NCI-H128 (cell line): ENCODE measurements at regions not wholly inside any gene's neighbourhood (a gene's known extent, or its start where the extent isn't known, plus 50 kb on each side); places are given as distances from the start of the nearest gene placed in this dataset.
A peak's percentile ranks its signal among the peaks of the same experiment; 100 is the strongest.
"Not testable (repeated sequence)": the region's sequence is repeated elsewhere in the genome, so short reads cannot be mapped to it uniquely, and the experiment has no call there.

Experiments used
- DNase-seq: peaks from one replicate; lab custom pipeline; 2025; ENCODE audit not compliant: unreplicated experiment; lab: John Stamatoyannopoulos, UW

- DNase-seq = no peak
Observed at GRCh38 chr5:112533362-112533761, 114.3 kb upstream of the EPB41L4A start.

- DNase-seq = no peak
Observed at GRCh38 chr5:112534067-112534583, 115.0 kb upstream of the EPB41L4A start.

GRCh38 chr5:112534611-112535255 is 115.7 kb upstream of the EPB41L4A start:
- no peak for DNase-seq

- DNase-seq = no peak
Observed at GRCh38 chr5:112535356-112535755, 116.3 kb upstream of the EPB41L4A start.

- DNase-seq = not testable (repeated sequence)
Observed at GRCh38 chr5:112544558-112544957, 125.5 kb upstream of the EPB41L4A start.

GRCh38 chr5:112546946-112547592 is 128.0 kb upstream of the EPB41L4A start:
- DNase-seq = no peak

GRCh38 chr5:112548246-112548881 is 129.3 kb upstream of the EPB41L4A start:
- no peak for DNase-seq

- DNase-seq = no peak
Observed at GRCh38 chr5:112549127-112549526, 130.1 kb upstream of the EPB41L4A start.

GRCh38 chr5:112549605-112550166 is 130.6 kb upstream of the EPB41L4A start:
- DNase-seq = no peak

- DNase-seq = peak; percentile 8
Observed at GRCh38 chr5:112551419-112552032, 132.4 kb upstream of the EPB41L4A start.

- DNase-seq = no peak
Observed at GRCh38 chr5:112552216-112552615, 133.1 kb upstream of the EPB41L4A start.

- no peak for DNase-seq
Observed at GRCh38 chr5:112552791-112553190, 133.7 kb upstream of the EPB41L4A start.

GRCh38 chr5:112554101-112554977 is 135.3 kb upstream of the EPB41L4A start:
- DNase-seq = no peak

GRCh38 chr5:112555197-112555596 is 136.1 kb upstream of the EPB41L4A start:
- DNase-seq = no peak

GRCh38 chr5:112555691-112556090 is 136.6 kb upstream of the EPB41L4A start:
- DNase-seq = no peak

- DNase-seq = not testable (repeated sequence)
Observed at GRCh38 chr5:112559501-112559900, 140.4 kb upstream of the EPB41L4A start.

GRCh38 chr5:112560371-112560770 is 141.3 kb upstream of the EPB41L4A start:
- no peak for DNase-seq

- DNase-seq = no peak
Observed at GRCh38 chr5:112563169-112563826, 144.2 kb upstream of the EPB41L4A start.

- no peak for DNase-seq
Observed at GRCh38 chr5:112566251-112566650, 147.2 kb upstream of the EPB41L4A start.

GRCh38 chr5:112569596-112569995 is 150.5 kb upstream of the EPB41L4A start:
- DNase-seq = no peak
